ENCODE measurements at regions not wholly inside any gene's neighbourhood (a gene's known extent, or its start where the extent isn't known, plus 50 kb on each side); places are given as distances from the start of the nearest gene placed in this dataset.

- TF ChIP-seq POLR2AphosphoS5 (IDR thresholded peaks at IDR 0.05; ENCODE audit: low read depth, low read length) (no peak), SIN3A (IDR thresholded peaks at IDR 0.05; ENCODE audit: borderline replicate concordance, low read depth, low read length) (no peak), CHD2 (IDR thresholded peaks at IDR 0.05; ENCODE audit: low read length, partially characterized antibody) (no peak)
- H3K27me3 ChIP-seq (ENCODE audit: insufficient read depth), result no peaks in the 10 kb centered on the region
- no peak overlapping the region for H3K9ac ChIP-seq
- H3K9me3 ChIP-seq, result no peaks in the 10 kb centered on the region
- no peaks in the 10 kb centered on the region for H3K79me2 ChIP-seq (ENCODE audit: insufficient read depth)
- no peak for DNase-seq
- H3F3A ChIP-seq (replicated peaks; ENCODE audit: insufficient read depth), result no peaks in the 10 kb centered on the region
- H3K4me3 ChIP-seq (ENCODE audit: low read depth in 2 of 2, low read length in 1 of 2), result no peak overlapping the region
- WGBS (ENCODE audit: low lambda C conversion rate), result 31% methylated on average over 1 of the region's 1 CpG
- H3K36me3 ChIP-seq (replicated peaks in 1 of 2; ENCODE audit: control insufficient read depth in 1 of 2, insufficient read depth in 2 of 2, low read length in 1 of 2), result no peaks in the 10 kb centered on the region
- H3K27ac ChIP-seq (ENCODE audit: low read depth in 2 of 2, low read length in 1 of 2), result no peak overlapping the region
- H3K9me2 ChIP-seq, result no peaks in the 10 kb centered on the region
- H3K4me1 ChIP-seq (ENCODE audit: control insufficient read depth in 1 of 2, insufficient read depth in 2 of 2, low read depth in 1 of 2, low read length in 1 of 2), result no peaks in the 10 kb centered on the region; a peak in 1 of 4 replicates
- ChIA-PET CTCF (no interaction called here), POLR2A (no interaction called here)
- H3K4me2 ChIP-seq, result no peak overlapping the region
- no peak overlapping the region for H2AFZ ChIP-seq (ENCODE audit: low read depth)
- H4K20me1 ChIP-seq (ENCODE audit: insufficient read depth), result no peaks in the 10 kb centered on the region
These were observed 271.8 kb upstream of the ARX start for GRCh38 chrX:25287521-25287920.

- Histone ChIP-seq H3K27me3 (ENCODE audit: insufficient read depth) (no peaks in the 10 kb centered on the region), H3K4me3 (ENCODE audit: low read depth in 2 of 2, low read length in 1 of 2) (no peak overlapping the region), H3K9me2 (no peaks in the 10 kb centered on the region), H2AFZ (ENCODE audit: low read depth) (no peak overlapping the region), H3F3A (replicated peaks; ENCODE audit: insufficient read depth) (no peaks in the 10 kb centered on the region), H3K79me2 (ENCODE audit: insufficient read depth) (no peaks in the 10 kb centered on the region), H3K4me1 (ENCODE audit: control insufficient read depth in 1 of 2, insufficient read depth in 2 of 2, low read depth in 1 of 2, low read length in 1 of 2) (no peaks in the 10 kb centered on the region; a peak in 1 of 4 replicates), H3K9ac (no peak overlapping the region), H3K36me3 (replicated peaks in 1 of 2; ENCODE audit: control insufficient read depth in 1 of 2, insufficient read depth in 2 of 2, low read length in 1 of 2) (no peaks in the 10 kb centered on the region), H3K9me3 (no peaks in the 10 kb centered on the region), H4K20me1 (ENCODE audit: insufficient read depth) (no peaks in the 10 kb centered on the region), H3K27ac (ENCODE audit: low read depth in 2 of 2, low read length in 1 of 2) (no peak overlapping the region), H3K4me2 (no peak overlapping the region)
- ChIA-PET POLR2A (no interaction called here), CTCF (no interaction called here)
- TF ChIP-seq RFX5 (IDR thresholded peaks at IDR 0.05; ENCODE audit: low read length), result no peak
- TF ChIP-seq CTCF (IDR thresholded peaks at IDR 0.05), result no peak
- no peak for TF ChIP-seq FOXM1 (IDR thresholded peaks at IDR 0.05; ENCODE audit: low read depth)
- 37% methylated on average over 4 of the region's 4 CpGs for WGBS (ENCODE audit: low lambda C conversion rate)
- no peak for DNase-seq
These were observed 269.8 kb upstream of the ARX start for GRCh38 chrX:25285598-25285997.

- TF ChIP-seq YY1 (IDR thresholded peaks at IDR 0.05; ENCODE audit: low read depth), result no peak
- no peak for TF ChIP-seq TCF12 (IDR thresholded peaks at IDR 0.05)
- no peak for TF ChIP-seq SIN3A (IDR thresholded peaks at IDR 0.05; ENCODE audit: borderline replicate concordance, low read depth, low read length)
- TF ChIP-seq FOSL2 (IDR thresholded peaks at IDR 0.05; ENCODE audit: borderline replicate concordance, low read depth), result no peak
- no peak for TF ChIP-seq ZBTB33 (IDR thresholded peaks at IDR 0.05; ENCODE audit: borderline replicate concordance, low read depth)
- no peak for TF ChIP-seq RFX5 (IDR thresholded peaks at IDR 0.05; ENCODE audit: low read length)
- no peak for TF ChIP-seq NRF1 (IDR thresholded peaks at IDR 0.05; ENCODE audit: low read depth, low read length)
- TF ChIP-seq EZH2phosphoT487 (IDR thresholded peaks at IDR 0.05; ENCODE audit: borderline replicate concordance, low read depth), result no peak
- no peak for TF ChIP-seq EP300 (IDR thresholded peaks at IDR 0.05; ENCODE audit: borderline replicate concordance in 1 of 2, low read depth in 1 of 2, low read length in 1 of 2)
- TF ChIP-seq GABPA (IDR thresholded peaks at IDR 0.05; ENCODE audit: low read depth), result no peak
- TF ChIP-seq FOXM1 (IDR thresholded peaks at IDR 0.05; ENCODE audit: low read depth), result no peak
- TF ChIP-seq TAF1 (IDR thresholded peaks at IDR 0.05; ENCODE audit: borderline replicate concordance, low read depth, low read length), result no peak
- TF ChIP-seq USF2 (IDR thresholded peaks at IDR 0.05; ENCODE audit: borderline replicate concordance, low read depth, low read length), result no peak
- no peak for TF ChIP-seq MAX (IDR thresholded peaks at IDR 0.05; ENCODE audit: low read depth)
- no peak for TF ChIP-seq NFIC (IDR thresholded peaks at IDR 0.05; ENCODE audit: borderline replicate concordance)
- no peak for TF ChIP-seq CHD2 (IDR thresholded peaks at IDR 0.05; ENCODE audit: low read length, partially characterized antibody)
- Histone ChIP-seq H3K9ac (no peak overlapping the region), H4K20me1 (ENCODE audit: insufficient read depth) (no peaks in the 10 kb centered on the region), H3K27me3 (ENCODE audit: insufficient read depth) (no peaks in the 10 kb centered on the region), H3K79me2 (ENCODE audit: insufficient read depth) (no peaks in the 10 kb centered on the region), H3K4me2 (no peak overlapping the region), H3K36me3 (replicated peaks in 1 of 2; ENCODE audit: control insufficient read depth in 1 of 2, insufficient read depth in 2 of 2, low read length in 1 of 2) (no peaks in the 10 kb centered on the region), H3K27ac (ENCODE audit: low read depth in 2 of 2, low read length in 1 of 2) (no peak overlapping the region), H3K4me1 (ENCODE audit: control insufficient read depth in 1 of 2, insufficient read depth in 2 of 2, low read depth in 1 of 2, low read length in 1 of 2) (no peaks in the 10 kb centered on the region), H3F3A (replicated peaks; ENCODE audit: insufficient read depth) (no peaks in the 10 kb centered on the region), H3K9me2 (no peaks in the 10 kb centered on the region), H2AFZ (ENCODE audit: low read depth) (no peak overlapping the region), H3K4me3 (ENCODE audit: low read depth in 2 of 2, low read length in 1 of 2) (no peak overlapping the region), H3K9me3 (no peaks in the 10 kb centered on the region)
- ChIA-PET POLR2A (no interaction called here), CTCF (no interaction called here)
- no peak for DNase-seq
- 4% methylated on average over 1 of the region's 1 CpG for WGBS (ENCODE audit: low lambda C conversion rate)
These were observed 263.7 kb upstream of the ARX start for GRCh38 chrX:25279510-25279909.
